Loucy (cell line): ENCODE measurements at regions not wholly inside any gene's neighbourhood (a gene's known extent, or its start where the extent isn't known, plus 50 kb on each side); places are given as distances from the start of the nearest gene placed in this dataset.

Source experiments
- H2AFZ ChIP-seq: fragments of 200-600 bp; sonication (generic); 2 replicates; pipeline ENCODE4 v1.6.0; 2016; ENCODE audit warnings: antibody characterized with exemption, mild to moderate bottlenecking, low read length, moderate library complexity
- H3F3A ChIP-seq: fragments of 200-600 bp; 2 replicates; pipeline ENCODE4 v1.6.0; 2016; ENCODE audit warnings: antibody characterized with exemption, low read depth, mild to moderate bottlenecking
- H3K27me3 ChIP-seq: fragments of 200-600 bp; sonication (generic); 2 replicates; pipeline ENCODE4 v1.6.1; 2014; ENCODE audit warnings: low read length, mild to moderate bottlenecking; ENCODE audit not compliant: insufficient read depth, poor library complexity, severe bottlenecking
- H3K36me3 ChIP-seq: fragments of 200-600 bp; sonication (generic); 2 replicates; pipeline ENCODE4 v1.6.1; 2016; ENCODE audit warnings: low read length; ENCODE audit not compliant: insufficient read depth
- H3K4me1 ChIP-seq: fragments of 200-600 bp; sonication (generic); 2 replicates; pipeline ENCODE4 v1.5.1; 2014; ENCODE audit warnings: low read length, mild to moderate bottlenecking; ENCODE audit not compliant: insufficient read depth, poor library complexity, severe bottlenecking
- H3K4me2 ChIP-seq: fragments of 200-600 bp; sonication (generic); 2 replicates; pipeline ENCODE4 v1.6.0; 2014; ENCODE audit warnings: antibody characterized with exemption, low read length, low read depth, mild to moderate bottlenecking; ENCODE audit not compliant: poor library complexity, severe bottlenecking
- H3K4me3 ChIP-seq: fragments of 200-600 bp; sonication (generic); 2 replicates; pipeline ENCODE4 v1.5.1; 2014; ENCODE audit warnings: low read length, mild to moderate bottlenecking, mixed read lengths; ENCODE audit not compliant: poor library complexity, severe bottlenecking
- H3K79me2 ChIP-seq: fragments of 200-600 bp; sonication (generic); 2 replicates; pipeline ENCODE4 v1.6.1; 2014; ENCODE audit warnings: low read length; ENCODE audit not compliant: insufficient read depth
- H3K9ac ChIP-seq: fragments of 200-600 bp; sonication (generic); 2 replicates; pipeline ENCODE4 v1.6.0; 2014; ENCODE audit warnings: mild to moderate bottlenecking, low read depth, low read length, moderate library complexity; ENCODE audit not compliant: poor library complexity, severe bottlenecking
- H3K9me2 ChIP-seq: fragments of 200-600 bp; sonication (generic); replicated peaks from 2 replicates; pipeline ENCODE4 v1.6.1; 2016; ENCODE audit warnings: low read depth, low read length, mixed read lengths
- H3K9me3 ChIP-seq: fragments of 200-600 bp; sonication (generic); 2 replicates; pipeline ENCODE4 v1.6.1; 2014; ENCODE audit warnings: mild to moderate bottlenecking, antibody characterized with exemption, low read length, low read depth; ENCODE audit not compliant: insufficient read depth
- H4K20me1 ChIP-seq: fragments of 200-600 bp; sonication (generic); 2 replicates; pipeline ENCODE4 v1.6.0; 2014; ENCODE audit warnings: antibody characterized with exemption, low read length, mild to moderate bottlenecking; ENCODE audit not compliant: insufficient read depth, poor library complexity, severe bottlenecking
- EZH2phosphoT487 ChIP-seq: fragments of 200-600 bp; IDR thresholded peaks from 2 replicates; pipeline ENCODE4 v1.6.1; 2018; ENCODE audit warnings: antibody characterized with exemption, mild to moderate bottlenecking, moderate library complexity, borderline replicate concordance
- TF ChIP-seq, protein P1 (sequence below): fragments of 200-600 bp; sonication (generic); conservative IDR thresholded peaks from 2 replicates; pipeline ENCODE4 v1.5.1; 2014; ENCODE audit warnings: mild to moderate bottlenecking, antibody characterized with exemption, low read length

DNA sequence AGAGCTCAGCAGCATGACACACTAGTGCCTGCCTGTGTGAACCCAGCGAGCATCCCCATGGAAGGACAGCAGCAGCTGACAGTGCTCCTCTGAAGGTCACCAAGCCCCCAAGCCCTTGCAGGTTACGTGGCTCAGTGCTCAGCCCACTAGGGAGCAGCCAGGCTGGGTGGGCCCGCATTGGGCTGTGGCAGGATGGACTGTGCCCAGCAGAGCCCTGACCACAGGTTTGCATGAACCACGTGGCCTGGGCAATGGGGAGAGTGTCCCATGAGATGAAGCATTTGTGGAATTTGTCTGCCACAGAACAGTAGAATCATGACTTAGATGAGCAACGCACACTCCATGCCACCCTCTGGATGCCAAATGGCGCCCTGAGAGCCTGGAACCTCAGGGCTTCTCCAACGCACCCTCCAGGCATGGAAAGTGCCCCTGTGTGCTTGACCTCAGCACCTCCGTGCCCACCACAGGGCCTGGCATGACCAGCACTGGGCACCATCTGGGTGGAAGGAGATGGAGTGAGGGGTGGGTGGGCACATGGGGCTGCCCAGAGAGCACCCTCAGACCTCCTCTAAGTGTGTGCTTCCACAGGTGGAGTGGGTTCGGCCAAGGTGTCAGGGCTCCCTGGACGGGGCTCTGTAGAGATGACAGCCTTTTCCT is 216.1 kb upstream of the RAB6C start:
- Histone ChIP-seq H3K4me2 (no peak overlapping the region), H3K27me3 (no peaks in the 10 kb centered on the region), H3K9me2 (no peaks in the 10 kb centered on the region), H3F3A (no peaks in the 10 kb centered on the region), H3K79me2 (no peaks in the 10 kb centered on the region), H3K36me3 (no peaks in the 10 kb centered on the region), H3K9ac (no peak overlapping the region), H4K20me1 (no peaks in the 10 kb centered on the region), H2AFZ (no peak overlapping the region), H3K9me3 (no peaks in the 10 kb centered on the region), H3K4me3 (no peak overlapping the region), H3K4me1 (no peaks in the 10 kb centered on the region)
- TF ChIP-seq, protein P1, sequence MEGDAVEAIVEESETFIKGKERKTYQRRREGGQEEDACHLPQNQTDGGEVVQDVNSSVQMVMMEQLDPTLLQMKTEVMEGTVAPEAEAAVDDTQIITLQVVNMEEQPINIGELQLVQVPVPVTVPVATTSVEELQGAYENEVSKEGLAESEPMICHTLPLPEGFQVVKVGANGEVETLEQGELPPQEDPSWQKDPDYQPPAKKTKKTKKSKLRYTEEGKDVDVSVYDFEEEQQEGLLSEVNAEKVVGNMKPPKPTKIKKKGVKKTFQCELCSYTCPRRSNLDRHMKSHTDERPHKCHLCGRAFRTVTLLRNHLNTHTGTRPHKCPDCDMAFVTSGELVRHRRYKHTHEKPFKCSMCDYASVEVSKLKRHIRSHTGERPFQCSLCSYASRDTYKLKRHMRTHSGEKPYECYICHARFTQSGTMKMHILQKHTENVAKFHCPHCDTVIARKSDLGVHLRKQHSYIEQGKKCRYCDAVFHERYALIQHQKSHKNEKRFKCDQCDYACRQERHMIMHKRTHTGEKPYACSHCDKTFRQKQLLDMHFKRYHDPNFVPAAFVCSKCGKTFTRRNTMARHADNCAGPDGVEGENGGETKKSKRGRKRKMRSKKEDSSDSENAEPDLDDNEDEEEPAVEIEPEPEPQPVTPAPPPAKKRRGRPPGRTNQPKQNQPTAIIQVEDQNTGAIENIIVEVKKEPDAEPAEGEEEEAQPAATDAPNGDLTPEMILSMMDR: no peak
- no peak for TF ChIP-seq EZH2phosphoT487

DNA sequence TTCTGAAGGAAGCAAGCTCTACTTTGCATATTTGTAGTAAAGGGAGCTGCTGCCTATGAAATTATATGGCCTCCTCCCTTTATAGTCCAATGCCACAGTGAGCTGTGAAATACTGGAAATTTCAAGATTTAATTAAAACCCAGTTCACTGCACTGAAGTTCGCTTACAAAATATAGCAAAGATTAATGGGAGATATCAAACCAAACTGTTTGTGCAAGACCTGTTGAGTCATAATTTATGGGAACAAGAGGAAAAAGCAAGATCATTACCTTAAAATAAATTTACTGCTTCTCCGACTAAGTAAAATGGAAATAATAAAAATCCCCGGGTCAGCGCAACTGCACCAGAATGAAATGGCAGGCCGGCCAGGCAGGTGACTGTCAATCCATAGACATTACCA is 215.5 kb upstream of the RAB6C start:
- H3K36me3 ChIP-seq: no peaks in the 10 kb centered on the region

DNA sequence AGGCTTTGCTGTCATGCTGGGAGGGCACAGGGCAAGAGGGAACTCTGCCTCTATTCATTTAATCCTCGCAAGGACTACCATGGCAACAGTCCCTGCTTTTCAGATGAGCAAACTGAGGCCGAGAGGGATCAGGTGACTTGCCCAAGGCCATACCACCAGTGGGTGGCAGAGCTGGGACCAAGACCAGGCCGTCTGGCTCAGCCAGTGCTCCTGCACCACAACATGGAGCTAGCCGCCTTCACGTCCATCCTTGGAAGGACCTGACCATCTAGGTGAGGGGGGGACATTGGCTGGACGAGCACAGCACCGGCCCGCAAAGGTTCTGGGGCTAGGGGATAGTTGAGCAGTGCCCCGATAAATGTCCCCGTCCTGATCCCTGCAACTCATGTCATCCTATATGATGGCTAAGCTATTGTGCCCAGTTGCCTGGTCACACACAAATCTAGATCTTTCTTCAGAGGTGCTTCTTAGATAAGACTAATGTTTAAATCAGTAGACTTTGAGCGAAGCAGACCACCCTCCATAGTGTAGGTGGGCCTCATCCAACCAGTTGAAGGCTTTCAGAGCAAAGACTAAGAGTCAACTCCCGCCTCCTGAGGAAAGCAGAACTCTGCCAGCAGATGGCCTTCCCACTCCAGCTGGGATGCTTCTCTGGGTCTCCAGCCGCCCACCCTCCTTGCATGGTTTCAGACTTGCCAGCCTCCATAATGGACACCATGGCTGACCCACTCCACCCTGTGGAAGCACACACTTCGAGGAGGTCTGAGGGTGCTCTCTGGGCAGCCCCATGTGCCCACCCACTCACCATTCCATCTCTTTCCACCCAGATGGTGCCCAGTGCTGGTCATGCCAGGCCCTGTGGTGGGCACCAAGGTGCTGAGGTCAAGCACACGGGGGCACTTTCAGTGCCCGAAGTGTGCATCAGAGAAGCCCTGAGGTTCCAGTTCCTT is 214.8 kb upstream of the RAB6C start:
- no peaks in the 10 kb centered on the region for H3K9me3 ChIP-seq
- H3K4me2 ChIP-seq: no peak overlapping the region
- H3K4me3 ChIP-seq: no peak overlapping the region
- no peak overlapping the region for H2AFZ ChIP-seq
- TF ChIP-seq, protein P1: peak; percentile 29; the same call in 1 of the 2 replicates
- no peak for TF ChIP-seq EZH2phosphoT487
- H3F3A ChIP-seq: no peaks in the 10 kb centered on the region
- H4K20me1 ChIP-seq: no peaks in the 10 kb centered on the region
- H3K36me3 ChIP-seq: no peaks in the 10 kb centered on the region
- H3K4me1 ChIP-seq: no peaks in the 10 kb centered on the region
- no peak overlapping the region for H3K9ac ChIP-seq
- H3K9me2 ChIP-seq: no peaks in the 10 kb centered on the region
- no peaks in the 10 kb centered on the region for H3K27me3 ChIP-seq
- H3K79me2 ChIP-seq: no peaks in the 10 kb centered on the region

More for the DNA sequence above, 215.5 kb upstream of the RAB6C start:
- Histone ChIP-seq H3K4me1 (no peaks in the 10 kb centered on the region), H3K27me3 (no peaks in the 10 kb centered on the region), H4K20me1 (no peaks in the 10 kb centered on the region), H3K79me2 (no peaks in the 10 kb centered on the region), H3K9ac (no peak overlapping the region), H3K4me3 (no peak overlapping the region), H2AFZ (no peak overlapping the region), H3K9me3 (no peaks in the 10 kb centered on the region), H3F3A (no peaks in the 10 kb centered on the region), H3K4me2 (no peak overlapping the region), H3K9me2 (no peaks in the 10 kb centered on the region)
- no peak for TF ChIP-seq EZH2phosphoT487
- TF ChIP-seq, protein P1: no peak
